GM06990 (cell line): ENCODE measurements at regions not wholly inside any gene's neighbourhood (a gene's known extent, or its start where the extent isn't known, plus 50 kb on each side); places are given as distances from the start of the nearest gene placed in this dataset.

Experiments
- DNase-seq: peaks from one replicate; pipeline ENCODE4 v3.0.0-alpha.2; 2011; ENCODE audit not compliant: insufficient read length; ENCODE audit errors: extremely low read depth
- H3K27me3 ChIP-seq: replicated peaks from 2 replicates; pipeline ENCODE4 v1.6.0; 2011; ENCODE audit warnings: low read length; ENCODE audit not compliant: control insufficient read depth, insufficient read depth
- H3K36me3 ChIP-seq: 2 replicates; pipeline ENCODE4 v1.5.1; 2011; ENCODE audit warnings: low read length; ENCODE audit not compliant: control insufficient read depth, insufficient read depth
- H3K4me3 ChIP-seq: replicated peaks from 2 replicates; pipeline ENCODE4 v1.5.1; 2011; ENCODE audit warnings: low read depth, mild to moderate bottlenecking, control low read depth, low read length
- TF ChIP-seq, protein P1 (sequence below): IDR thresholded peaks from 2 replicates; pipeline ENCODE4 v1.5.1; 2011; ENCODE audit warnings: low read length, control low read depth, mild to moderate bottlenecking, inconsistent platforms; ENCODE audit not compliant: insufficient read depth, poor library complexity, severe bottlenecking

DNA sequence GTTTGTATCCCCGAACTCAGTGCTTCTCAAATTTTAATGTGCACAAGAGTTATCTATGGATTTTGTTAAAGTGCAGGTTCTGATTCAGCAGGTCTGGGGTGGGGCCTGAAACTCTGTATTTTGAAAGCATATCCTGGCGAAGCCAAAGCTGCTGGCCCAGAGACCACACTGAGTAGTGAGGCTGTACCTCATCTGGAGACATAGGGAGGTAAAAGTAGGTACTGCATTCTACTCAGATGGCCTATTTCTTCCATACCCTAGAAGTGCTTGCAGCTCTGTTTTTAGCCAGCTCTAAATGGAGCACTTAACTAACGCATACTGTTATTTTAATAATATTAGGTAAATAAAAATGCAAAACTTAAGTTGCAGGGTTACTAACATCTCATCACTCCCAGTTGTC is 206.2 kb upstream of the PRNP start:
- DNase-seq, result no peak
- Histone ChIP-seq H3K36me3 (no peaks in the 10 kb centered on the region), H3K27me3 (no peaks in the 10 kb centered on the region; the same call in 1 of the 2 replicates), H3K4me3 (no peak overlapping the region)
- TF ChIP-seq, protein P1, sequence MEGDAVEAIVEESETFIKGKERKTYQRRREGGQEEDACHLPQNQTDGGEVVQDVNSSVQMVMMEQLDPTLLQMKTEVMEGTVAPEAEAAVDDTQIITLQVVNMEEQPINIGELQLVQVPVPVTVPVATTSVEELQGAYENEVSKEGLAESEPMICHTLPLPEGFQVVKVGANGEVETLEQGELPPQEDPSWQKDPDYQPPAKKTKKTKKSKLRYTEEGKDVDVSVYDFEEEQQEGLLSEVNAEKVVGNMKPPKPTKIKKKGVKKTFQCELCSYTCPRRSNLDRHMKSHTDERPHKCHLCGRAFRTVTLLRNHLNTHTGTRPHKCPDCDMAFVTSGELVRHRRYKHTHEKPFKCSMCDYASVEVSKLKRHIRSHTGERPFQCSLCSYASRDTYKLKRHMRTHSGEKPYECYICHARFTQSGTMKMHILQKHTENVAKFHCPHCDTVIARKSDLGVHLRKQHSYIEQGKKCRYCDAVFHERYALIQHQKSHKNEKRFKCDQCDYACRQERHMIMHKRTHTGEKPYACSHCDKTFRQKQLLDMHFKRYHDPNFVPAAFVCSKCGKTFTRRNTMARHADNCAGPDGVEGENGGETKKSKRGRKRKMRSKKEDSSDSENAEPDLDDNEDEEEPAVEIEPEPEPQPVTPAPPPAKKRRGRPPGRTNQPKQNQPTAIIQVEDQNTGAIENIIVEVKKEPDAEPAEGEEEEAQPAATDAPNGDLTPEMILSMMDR, result no peak

DNA sequence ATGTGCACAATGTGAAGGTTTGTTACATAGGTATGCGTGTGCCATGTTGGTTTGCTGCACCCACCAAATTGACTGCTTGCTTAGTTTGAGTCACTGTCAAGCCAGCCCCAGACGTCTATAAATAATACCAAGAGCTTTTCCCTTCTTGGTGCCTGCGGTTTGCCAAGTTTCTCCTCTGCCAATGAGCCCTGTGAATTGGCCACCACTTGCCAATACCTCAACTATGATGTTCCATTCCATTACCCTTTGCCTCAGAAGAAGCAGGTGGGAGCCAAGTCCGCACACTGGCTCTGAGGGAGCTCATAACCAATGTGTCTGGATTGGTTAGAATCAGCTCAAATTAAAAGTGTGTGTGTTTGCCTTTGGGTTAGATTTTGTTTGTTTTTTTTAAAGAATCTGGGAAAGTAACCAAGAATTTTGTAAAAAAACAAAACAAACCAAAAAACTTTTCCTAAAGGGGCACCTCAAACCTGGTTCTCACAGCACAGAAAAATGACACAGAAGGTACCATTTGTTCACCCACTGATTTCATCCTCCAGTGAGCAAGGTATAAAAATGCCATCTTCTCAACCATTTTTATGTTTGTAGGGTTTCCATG is 209.3 kb upstream of the PRNP start:
- TF ChIP-seq, protein P1, result no peak
- Histone ChIP-seq H3K27me3 (no peaks in the 10 kb centered on the region; the same call in none of the 2 replicates), H3K4me3 (no peak overlapping the region), H3K36me3 (no peaks in the 10 kb centered on the region)
- no peak for DNase-seq

DNA sequence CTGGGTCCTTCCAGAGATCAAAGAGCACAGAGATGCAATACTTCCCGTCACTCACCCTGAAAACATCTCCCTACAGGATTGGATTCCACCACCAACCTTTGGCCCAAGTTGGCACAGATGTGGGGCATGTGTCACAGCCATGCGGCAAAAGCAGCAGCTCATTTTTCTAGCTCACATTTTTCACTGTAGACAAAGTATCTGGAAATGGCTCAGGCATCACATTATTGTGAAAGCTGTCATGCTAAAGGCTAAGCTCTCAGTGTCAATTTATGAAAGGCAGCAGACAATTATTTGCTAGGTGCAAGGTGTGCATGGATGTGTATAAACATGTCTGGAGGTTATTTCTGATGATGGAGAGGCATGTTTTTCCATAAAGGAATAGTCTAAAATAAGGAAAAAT is 213.3 kb upstream of the PRNP start:
- TF ChIP-seq, protein P1, result no peak
- no peaks in the 10 kb centered on the region for H3K36me3 ChIP-seq
- H3K27me3 ChIP-seq, result no peaks in the 10 kb centered on the region; the same call in none of the 2 replicates
- no peak overlapping the region for H3K4me3 ChIP-seq
- no peak for DNase-seq

DNA sequence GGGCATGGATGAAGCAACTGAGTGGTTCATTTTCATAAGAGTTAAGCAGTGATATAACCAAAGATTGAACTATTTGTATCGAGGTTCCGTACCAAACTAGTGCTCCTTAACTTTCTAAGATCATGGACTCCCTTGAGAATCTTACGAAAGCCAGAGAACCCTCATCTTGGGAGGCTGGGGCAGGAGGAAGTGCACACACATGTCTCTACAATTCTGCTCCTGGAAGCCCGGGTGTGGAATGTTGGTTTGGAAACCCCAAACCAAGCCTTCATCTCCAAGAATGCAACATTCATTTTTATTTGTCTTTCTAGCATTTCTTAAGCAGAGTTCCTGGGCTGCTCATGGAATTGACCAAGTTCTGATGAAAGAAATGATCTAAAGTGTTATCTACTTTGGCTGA is 215.0 kb upstream of the PRNP start:
- TF ChIP-seq, protein P1, result no peak
- Histone ChIP-seq H3K36me3 (no peaks in the 10 kb centered on the region), H3K4me3 (no peak overlapping the region), H3K27me3 (no peaks in the 10 kb centered on the region; the same call in none of the 2 replicates)
- DNase-seq, result no peak

DNA sequence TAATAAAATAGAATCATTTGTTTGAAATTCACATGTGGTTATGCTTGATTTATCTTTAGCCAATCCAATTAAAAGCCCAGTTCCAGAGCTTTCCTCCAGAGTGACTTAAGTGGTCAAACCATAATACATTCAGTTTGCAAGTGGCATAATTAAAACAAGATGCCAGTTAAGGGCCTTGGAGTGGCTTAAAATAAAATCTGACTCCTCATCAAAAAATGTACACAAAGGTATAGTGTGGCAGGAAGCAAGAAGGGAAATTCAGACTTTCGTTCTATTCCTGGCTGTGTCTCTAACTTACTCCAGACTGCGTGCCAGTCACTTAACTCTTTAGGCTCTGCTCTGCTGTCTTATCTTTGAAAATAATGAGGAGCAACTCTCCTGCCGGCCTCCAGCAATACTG is 215.9 kb upstream of the PRNP start:
- Histone ChIP-seq H3K4me3 (no peak overlapping the region), H3K27me3 (peaks cover 2% of the 10 kb centered on the region), H3K36me3 (no peaks in the 10 kb centered on the region)
- no peak for DNase-seq
- TF ChIP-seq, protein P1, result no peak

DNA sequence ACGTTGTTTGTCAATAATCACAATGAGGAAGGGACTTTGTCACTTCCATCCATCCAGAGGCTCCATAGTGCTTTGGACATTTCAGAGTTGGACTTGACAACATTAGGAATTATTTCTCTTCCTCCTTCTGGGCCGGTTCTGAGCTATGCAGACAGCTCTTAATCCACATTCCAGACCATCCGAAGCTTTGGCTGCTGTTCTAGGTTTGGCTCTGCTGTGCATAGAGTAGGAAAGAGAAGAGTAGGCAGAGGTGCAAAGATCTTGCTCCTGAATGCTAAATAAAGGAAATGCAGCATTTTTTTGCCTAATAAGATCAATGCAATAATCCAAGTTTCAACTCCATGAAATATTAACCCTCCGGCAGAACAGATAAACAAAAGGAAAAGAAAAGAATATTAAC is 216.3 kb upstream of the PRNP start:
- TF ChIP-seq, protein P1, result no peak
- H3K4me3 ChIP-seq, result no peak overlapping the region
- no peaks in the 10 kb centered on the region for H3K36me3 ChIP-seq
- H3K27me3 ChIP-seq, result peaks cover 2% of the 10 kb centered on the region
- no peak for DNase-seq
